NCI-H1105 treated with DMSO at 0.1 percent for 48 hours (cell line): ENCODE measurements at regions not wholly inside any gene's neighbourhood (a gene's known extent, or its start where the extent isn't known, plus 50 kb on each side); places are given as distances from the start of the nearest gene placed in this dataset.

ENCODE experiments used
- DNase-seq: peaks from one replicate; lab custom pipeline; 2025; lab: John Stamatoyannopoulos, UW

- DNase-seq = no peak
Observed at GRCh38 chr5:8393240-8393639, 524.3 kb downstream of the MTRR start.

GRCh38 chr5:8394965-8395364 lies 526.0 kb downstream of the MTRR start:
- no peak for DNase-seq

- DNase-seq = no peak
Observed at GRCh38 chr5:8396246-8396645, 527.3 kb downstream of the MTRR start.

GRCh38 chr5:8396756-8397155 lies 527.8 kb downstream of the MTRR start:
- no peak for DNase-seq

GRCh38 chr5:8399471-8399870 lies 530.5 kb downstream of the MTRR start:
- peak; percentile 42 for DNase-seq

GRCh38 chr5:8408258-8408657 lies 539.3 kb downstream of the MTRR start:
- no peak for DNase-seq

- DNase-seq = no peak
Observed at GRCh38 chr5:8410618-8411017, 541.7 kb downstream of the MTRR start.

GRCh38 chr5:8413975-8414374 lies 545.0 kb downstream of the MTRR start:
- DNase-seq = no peak

GRCh38 chr5:8417316-8418048 lies 548.5 kb downstream of the MTRR start:
- no peak for DNase-seq

GRCh38 chr5:8418049-8418426 lies 549.1 kb downstream of the MTRR start:
- DNase-seq = no peak

GRCh38 chr5:8429778-8430758 lies 561.1 kb downstream of the MTRR start:
- DNase-seq = no peak

- no peak for DNase-seq
Observed at GRCh38 chr5:8434501-8434900, 565.6 kb downstream of the MTRR start.

GRCh38 chr5:8436924-8437323 lies 568.0 kb downstream of the MTRR start:
- peak; percentile 53 for DNase-seq

GRCh38 chr5:8445139-8445538 lies 576.2 kb downstream of the MTRR start:
- DNase-seq = no peak

GRCh38 chr5:8446179-8446578 lies 577.2 kb downstream of the MTRR start:
- no peak for DNase-seq

GRCh38 chr5:8456846-8457186 lies 587.9 kb downstream of the MTRR start:
- no peak for DNase-seq

- peak; percentile 98 for DNase-seq
Observed at GRCh38 chr5:8457187-8458037, 588.5 kb downstream of the MTRR start.

GRCh38 chr5:8458038-8458383 lies 589.1 kb downstream of the MTRR start:
- DNase-seq = peak; percentile 15

- no peak for DNase-seq
Observed at GRCh38 chr5:8461543-8461942, 592.6 kb downstream of the MTRR start.

GRCh38 chr5:8462565-8462964 lies 593.6 kb downstream of the MTRR start:
- DNase-seq = no peak

GRCh38 chr5:8470489-8470888 lies 601.5 kb downstream of the MTRR start:
- DNase-seq = no peak

GRCh38 chr5:8471581-8471980 lies 602.6 kb downstream of the MTRR start:
- DNase-seq = no peak
